GM19351 (cell line): ENCODE measurements at regions not wholly inside any gene's neighbourhood (a gene's known extent, or its start where the extent isn't known, plus 50 kb on each side); places are given as distances from the start of the nearest gene placed in this dataset.

Experiments
- ATAC-seq: cut with Tn5 transposase; IDR thresholded peaks from one replicate; pipeline ENCODE4 v1.9.1; 2021; ENCODE audit warnings: mild to moderate bottlenecking, moderate library complexity; ENCODE audit not compliant: unreplicated experiment

- no peak for ATAC-seq
Observed at GRCh38 chr1:214816603-214817002, 213.6 kb downstream of the CENPF start.

GRCh38 chr1:214823311-214824117, 220.5 kb downstream of the CENPF start:
- no peak for ATAC-seq

- ATAC-seq, result no peak
Observed at GRCh38 chr1:214824763-214825162, 221.8 kb downstream of the CENPF start.

GRCh38 chr1:214826619-214827018, 223.6 kb downstream of the CENPF start:
- no peak for ATAC-seq

GRCh38 chr1:214827883-214828282, 224.9 kb downstream of the CENPF start:
- no peak for ATAC-seq

- ATAC-seq, result no peak
Observed at GRCh38 chr1:214830941-214831340, 227.9 kb downstream of the CENPF start.

- ATAC-seq, result no peak
Observed at GRCh38 chr1:214831956-214832355, 229.0 kb downstream of the CENPF start.

- no peak for ATAC-seq
Observed at GRCh38 chr1:214833178-214833756, 230.3 kb downstream of the CENPF start.

GRCh38 chr1:214837376-214837775, 234.4 kb downstream of the CENPF start:
- no peak for ATAC-seq

GRCh38 chr1:214838351-214838750, 235.4 kb downstream of the CENPF start:
- no peak for ATAC-seq

GRCh38 chr1:214840356-214840755, 237.4 kb downstream of the CENPF start:
- no peak for ATAC-seq

GRCh38 chr1:214842856-214843255, 239.7 kb upstream of the KCNK2 start:
- ATAC-seq, result no peak

- ATAC-seq, result no peak
Observed at GRCh38 chr1:214843281-214843680, 239.3 kb upstream of the KCNK2 start.

- no peak for ATAC-seq
Observed at GRCh38 chr1:214844319-214844718, 238.2 kb upstream of the KCNK2 start.

- no peak for ATAC-seq
Observed at GRCh38 chr1:214846276-214846675, 236.3 kb upstream of the KCNK2 start.

- no peak for ATAC-seq
Observed at GRCh38 chr1:214847071-214847810, 235.3 kb upstream of the KCNK2 start.

GRCh38 chr1:214848101-214848500, 234.4 kb upstream of the KCNK2 start:
- no peak for ATAC-seq

- no peak for ATAC-seq
Observed at GRCh38 chr1:214850432-214851050, 232.0 kb upstream of the KCNK2 start.

- no peak for ATAC-seq
Observed at GRCh38 chr1:214853340-214853739, 229.2 kb upstream of the KCNK2 start.

- no peak for ATAC-seq
Observed at GRCh38 chr1:214854126-214854875, 228.2 kb upstream of the KCNK2 start.

GRCh38 chr1:214856843-214857242, 225.7 kb upstream of the KCNK2 start:
- no peak for ATAC-seq
